Activated T-helper 2 cell treated with anti-CD3 and anti-CD28 coated beads, Interferon-gamma antibody, Interleukin-2, Interleukin-4, amounts not matched to agents 10 μg/mL and 5 μg/mL and 100 μg/mL, durations not matched to agents 14 hours and 24 hours and 36 hours (primary cell): ENCODE measurements at regions not wholly inside any gene's neighbourhood (a gene's known extent, or its start where the extent isn't known, plus 50 kb on each side); places are given as distances from the start of the nearest gene placed in this dataset.

Experiments used
- DNase-seq: peaks from one replicate; pipeline ENCODE4 v3.0.0; 2021; ENCODE audit warnings: low spot score
- H3K27ac Mint-ChIP-seq: one replicate; pipeline ENCODE4 v1.8.0; 2021; ENCODE audit warnings: mixed read lengths
- H3K27me3 Mint-ChIP-seq: one replicate; pipeline ENCODE4 v1.8.0; 2021; ENCODE audit warnings: low read depth, mixed read lengths
- H3K36me3 Mint-ChIP-seq: one replicate; pipeline ENCODE4 v1.8.0; 2021; ENCODE audit warnings: low read depth, mixed read lengths
- H3K4me1 Mint-ChIP-seq: one replicate; pipeline ENCODE4 v1.8.0; 2021; ENCODE audit warnings: low read depth, mixed read lengths
- H3K4me3 Mint-ChIP-seq: one replicate; pipeline ENCODE4 v1.8.0; 2021; ENCODE audit warnings: low read depth, mild to moderate bottlenecking, moderate library complexity, mixed read lengths
- H3K9me3 Mint-ChIP-seq: one replicate; pipeline ENCODE4 v1.8.0; 2021; ENCODE audit warnings: mixed read lengths
- intact Hi-C: fragments of 100-400 bp; cut with micrococcal nuclease; formaldehyde crosslinking; loops from one replicate; pipeline ENCODE4 v1.15.1; 2023

- H3K9me3 Mint-ChIP-seq, result peaks cover 14% of the 10 kb centered on the region
- no peak overlapping the region for H3K4me3 Mint-ChIP-seq
- intact Hi-C loops, result no loop called here
- no peaks in the 10 kb centered on the region for H3K4me1 Mint-ChIP-seq
- no peak for DNase-seq
- H3K27me3 Mint-ChIP-seq, result no peaks in the 10 kb centered on the region
- no peak overlapping the region for H3K27ac Mint-ChIP-seq
- H3K36me3 Mint-ChIP-seq, result no peaks in the 10 kb centered on the region
Measured at GRCh38 chr3:6220447-6220846, 640.5 kb upstream of the GRM7 start.

DNA sequence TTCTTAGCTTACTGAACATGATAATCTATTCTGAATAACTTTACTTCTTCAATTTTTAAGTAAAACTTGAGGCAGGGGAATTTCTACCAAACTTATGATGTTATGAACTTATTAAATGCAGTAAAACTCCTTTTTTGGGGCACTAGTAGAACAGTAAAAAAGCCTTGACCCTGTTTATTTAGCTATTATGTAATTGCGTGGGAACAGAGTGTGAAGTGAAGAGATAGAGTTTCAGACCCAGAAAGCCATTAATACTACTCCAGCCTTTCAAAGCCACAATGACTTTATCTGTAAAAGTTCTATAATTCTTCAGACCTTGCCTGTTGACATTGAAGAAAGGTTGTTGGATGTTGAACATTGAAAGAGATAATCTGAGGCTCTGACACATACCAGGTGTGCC lies 638.8 kb upstream of the GRM7 start:
- intact Hi-C loops, result no loop called here
- Mint-ChIP-seq H3K36me3 (no peaks in the 10 kb centered on the region), H3K4me3 (no peak overlapping the region), H3K27ac (no peak overlapping the region), H3K27me3 (no peaks in the 10 kb centered on the region), H3K9me3 (peaks cover 18% of the 10 kb centered on the region), H3K4me1 (no peaks in the 10 kb centered on the region)
- DNase-seq, result no peak

- no peaks in the 10 kb centered on the region for H3K27me3 Mint-ChIP-seq
- intact Hi-C loops, result no loop called here
- DNase-seq, result no peak
- peaks cover 12% of the 10 kb centered on the region for H3K9me3 Mint-ChIP-seq
- no peak overlapping the region for H3K27ac Mint-ChIP-seq
- no peaks in the 10 kb centered on the region for H3K4me1 Mint-ChIP-seq
- H3K36me3 Mint-ChIP-seq, result no peaks in the 10 kb centered on the region
- H3K4me3 Mint-ChIP-seq, result no peak overlapping the region
Measured at GRCh38 chr3:6223572-6223971, 637.3 kb upstream of the GRM7 start.

DNA sequence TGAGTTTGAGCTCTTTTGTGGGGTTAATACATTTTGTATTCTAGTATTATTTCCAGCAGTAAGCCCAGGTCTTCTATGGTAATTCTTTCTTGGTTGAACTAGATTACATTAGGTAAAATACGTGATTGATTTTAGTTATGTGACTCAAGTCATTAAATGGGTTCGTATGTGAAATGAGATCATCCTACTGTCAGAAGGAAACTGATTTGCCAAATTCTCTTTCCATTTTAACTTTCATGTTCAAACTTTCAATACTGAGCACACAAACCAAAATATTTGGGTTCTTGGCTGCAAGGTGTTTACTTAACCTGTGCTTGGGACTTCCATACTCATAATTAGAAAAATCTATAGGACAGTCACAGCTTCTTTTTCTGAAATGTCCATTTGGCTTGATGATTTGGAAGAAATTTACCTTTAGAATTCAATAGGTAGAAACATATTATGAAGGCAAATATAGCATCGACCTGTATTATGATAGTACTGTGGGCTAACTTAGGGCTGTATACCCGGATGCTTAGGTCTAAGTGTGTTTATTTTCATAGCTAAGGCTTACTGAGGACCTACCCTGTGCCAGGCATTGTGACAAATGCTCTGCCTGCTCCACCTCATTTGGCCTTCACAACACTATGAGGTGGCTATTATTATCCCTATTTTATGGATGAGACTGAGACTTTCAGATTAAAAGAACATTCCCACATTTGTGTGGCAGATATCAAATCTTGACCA lies 631.8 kb upstream of the GRM7 start:
- no peaks in the 10 kb centered on the region for H3K4me1 Mint-ChIP-seq
- H3K27me3 Mint-ChIP-seq, result no peaks in the 10 kb centered on the region
- H3K27ac Mint-ChIP-seq, result no peak overlapping the region
- intact Hi-C loops, result no loop called here
- H3K4me3 Mint-ChIP-seq, result no peak overlapping the region
- DNase-seq, result no peak
- peaks cover 24% of the 10 kb centered on the region for H3K9me3 Mint-ChIP-seq
- no peaks in the 10 kb centered on the region for H3K36me3 Mint-ChIP-seq

- H3K4me3 Mint-ChIP-seq, result no peak overlapping the region
- DNase-seq, result no peak
- intact Hi-C loops, result no loop called here
- no peaks in the 10 kb centered on the region for H3K36me3 Mint-ChIP-seq
- no peaks in the 10 kb centered on the region for H3K27me3 Mint-ChIP-seq
- no peak overlapping the region for H3K27ac Mint-ChIP-seq
- H3K9me3 Mint-ChIP-seq, result peaks cover 24% of the 10 kb centered on the region
- no peaks in the 10 kb centered on the region for H3K4me1 Mint-ChIP-seq
Measured at GRCh38 chr3:6229778-6230410, 631.0 kb upstream of the GRM7 start.

GRCh38 chr3:6242104-6242503 lies 618.8 kb upstream of the GRM7 start:
- H3K36me3 Mint-ChIP-seq, result no peaks in the 10 kb centered on the region
- H3K27me3 Mint-ChIP-seq, result no peaks in the 10 kb centered on the region
- H3K4me3 Mint-ChIP-seq, result no peak overlapping the region
- no peaks in the 10 kb centered on the region for H3K4me1 Mint-ChIP-seq
- H3K27ac Mint-ChIP-seq, result no peak overlapping the region
- DNase-seq, result no peak
- intact Hi-C loops, result no loop called here
- peaks cover 11% of the 10 kb centered on the region for H3K9me3 Mint-ChIP-seq

- intact Hi-C loops, result no loop called here
- H3K9me3 Mint-ChIP-seq, result peaks cover 15% of the 10 kb centered on the region
- no peaks in the 10 kb centered on the region for H3K27me3 Mint-ChIP-seq
- no peak for DNase-seq
- no peaks in the 10 kb centered on the region for H3K36me3 Mint-ChIP-seq
- no peak overlapping the region for H3K27ac Mint-ChIP-seq
- no peak overlapping the region for H3K4me3 Mint-ChIP-seq
- no peaks in the 10 kb centered on the region for H3K4me1 Mint-ChIP-seq
Measured at GRCh38 chr3:6248528-6248927, 612.4 kb upstream of the GRM7 start.

DNA sequence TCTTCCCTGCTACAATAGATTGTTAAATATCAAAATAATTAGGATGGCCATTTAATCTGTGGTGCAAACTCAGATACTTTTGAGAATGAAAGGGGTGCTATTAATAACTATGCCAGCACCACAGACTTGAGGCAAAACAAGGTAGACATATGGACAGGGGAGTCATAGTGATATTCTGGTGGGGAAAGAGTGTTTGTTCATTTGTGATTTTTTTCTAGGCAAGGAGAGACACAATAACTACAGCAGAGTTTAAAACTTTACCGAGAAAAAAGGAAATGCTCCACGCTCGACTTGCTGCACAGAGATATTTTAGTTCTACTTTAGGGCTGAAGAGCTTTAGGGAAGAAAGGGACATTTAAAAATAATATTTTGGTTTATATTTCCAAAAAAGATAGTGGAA lies 611.2 kb upstream of the GRM7 start:
- Mint-ChIP-seq H3K27ac (no peak overlapping the region), H3K4me3 (no peak overlapping the region), H3K36me3 (no peaks in the 10 kb centered on the region), H3K4me1 (no peaks in the 10 kb centered on the region), H3K9me3 (peaks cover 24% of the 10 kb centered on the region), H3K27me3 (no peaks in the 10 kb centered on the region)
- no peak for DNase-seq
- intact Hi-C loops, result no loop called here

DNA sequence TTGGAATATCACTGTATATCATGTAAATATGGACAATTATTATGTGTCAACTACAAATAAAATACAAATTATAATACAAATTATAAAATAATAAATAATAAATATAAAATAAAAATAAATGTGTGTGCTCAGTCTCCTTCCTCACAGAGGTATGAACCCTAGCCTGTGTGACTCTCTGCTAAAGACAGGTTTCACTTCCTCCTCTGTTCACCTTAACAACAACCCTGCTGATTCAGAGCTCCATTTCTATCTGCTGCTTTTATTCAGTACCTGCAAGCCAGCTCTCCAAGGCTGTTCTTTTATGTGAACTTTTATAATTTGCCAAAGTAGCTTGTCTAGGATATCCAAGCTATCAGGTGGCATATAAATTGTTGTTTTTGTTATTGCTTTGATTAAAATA lies 610.7 kb upstream of the GRM7 start:
- no peak for DNase-seq
- intact Hi-C loops, result no loop called here
- Mint-ChIP-seq H3K27me3 (no peaks in the 10 kb centered on the region), H3K36me3 (no peaks in the 10 kb centered on the region), H3K4me1 (no peaks in the 10 kb centered on the region), H3K27ac (no peak overlapping the region), H3K9me3 (peaks cover 27% of the 10 kb centered on the region), H3K4me3 (no peak overlapping the region)

DNA sequence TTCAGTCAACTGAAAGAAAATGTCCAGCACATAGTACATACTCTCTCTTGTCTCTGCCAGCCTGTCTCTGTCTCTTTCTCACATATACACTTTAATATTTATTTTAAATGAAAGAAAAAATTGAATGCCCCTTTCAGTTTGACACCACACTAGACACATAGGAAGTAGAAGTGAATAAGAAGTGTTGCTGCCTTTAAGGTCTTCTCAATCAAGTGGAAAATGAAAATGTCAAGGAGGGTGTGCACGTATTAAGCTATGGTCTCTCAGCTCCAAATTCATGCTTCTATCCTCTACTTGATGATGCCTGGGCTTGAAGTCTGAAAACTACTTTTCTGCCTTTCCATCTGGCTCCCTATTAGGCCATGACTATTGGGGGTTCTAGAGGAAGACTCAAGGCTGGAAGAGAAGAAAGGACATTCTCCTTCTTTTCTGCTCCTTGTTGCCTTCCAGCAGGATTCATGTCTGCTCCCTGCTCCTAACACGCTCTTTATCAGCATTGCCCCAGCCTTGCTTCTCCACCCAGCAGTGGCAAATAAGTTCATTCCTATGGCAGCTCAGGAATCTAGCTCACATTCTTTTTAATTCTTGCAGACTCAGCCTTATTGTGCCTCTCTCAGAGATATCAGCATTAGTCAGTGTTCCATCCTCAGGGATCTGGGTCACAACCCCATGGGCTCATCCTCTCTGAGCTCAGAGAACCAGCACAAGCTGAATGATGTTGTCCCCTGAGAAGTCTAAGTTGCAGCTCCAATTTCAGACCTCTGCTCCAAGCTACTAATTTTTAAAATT lies 609.1 kb upstream of the GRM7 start:
- H3K9me3 Mint-ChIP-seq, result peaks cover 26% of the 10 kb centered on the region
- no peak overlapping the region for H3K4me3 Mint-ChIP-seq
- no peaks in the 10 kb centered on the region for H3K36me3 Mint-ChIP-seq
- intact Hi-C loops, result no loop called here
- no peaks in the 10 kb centered on the region for H3K4me1 Mint-ChIP-seq
- no peak overlapping the region for H3K27ac Mint-ChIP-seq
- no peak for DNase-seq
- no peaks in the 10 kb centered on the region for H3K27me3 Mint-ChIP-seq

DNA sequence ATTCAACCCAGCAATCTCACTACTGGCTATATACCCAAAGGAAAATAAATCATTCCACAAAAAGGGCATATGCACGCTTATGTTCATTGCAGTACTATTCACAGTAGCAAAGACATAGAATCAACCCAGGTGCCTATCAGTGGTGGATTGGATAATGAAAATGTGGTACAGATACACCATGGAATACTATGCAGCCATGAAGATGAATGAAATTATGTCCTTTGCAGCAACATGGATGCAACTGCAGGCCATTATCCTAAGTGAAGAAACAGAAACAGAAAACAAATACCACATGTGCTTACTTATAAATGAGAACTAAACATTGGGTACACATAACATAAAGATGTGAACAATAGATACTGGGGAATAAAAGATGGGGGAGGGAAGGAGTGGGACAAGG lies 606.4 kb upstream of the GRM7 start:
- Mint-ChIP-seq H3K27ac (no peak overlapping the region), H3K27me3 (no peaks in the 10 kb centered on the region), H3K4me3 (no peak overlapping the region), H3K36me3 (no peaks in the 10 kb centered on the region), H3K4me1 (no peaks in the 10 kb centered on the region), H3K9me3 (peaks cover 27% of the 10 kb centered on the region)
- intact Hi-C loops, result no loop called here
- no peak for DNase-seq

GRCh38 chr3:6255229-6255628 lies 605.7 kb upstream of the GRM7 start:
- intact Hi-C loops, result no loop called here
- Mint-ChIP-seq H3K27me3 (no peaks in the 10 kb centered on the region), H3K9me3 (peaks cover 22% of the 10 kb centered on the region), H3K36me3 (no peaks in the 10 kb centered on the region), H3K4me1 (no peaks in the 10 kb centered on the region), H3K4me3 (no peak overlapping the region), H3K27ac (no peak overlapping the region)
- no peak for DNase-seq

DNA sequence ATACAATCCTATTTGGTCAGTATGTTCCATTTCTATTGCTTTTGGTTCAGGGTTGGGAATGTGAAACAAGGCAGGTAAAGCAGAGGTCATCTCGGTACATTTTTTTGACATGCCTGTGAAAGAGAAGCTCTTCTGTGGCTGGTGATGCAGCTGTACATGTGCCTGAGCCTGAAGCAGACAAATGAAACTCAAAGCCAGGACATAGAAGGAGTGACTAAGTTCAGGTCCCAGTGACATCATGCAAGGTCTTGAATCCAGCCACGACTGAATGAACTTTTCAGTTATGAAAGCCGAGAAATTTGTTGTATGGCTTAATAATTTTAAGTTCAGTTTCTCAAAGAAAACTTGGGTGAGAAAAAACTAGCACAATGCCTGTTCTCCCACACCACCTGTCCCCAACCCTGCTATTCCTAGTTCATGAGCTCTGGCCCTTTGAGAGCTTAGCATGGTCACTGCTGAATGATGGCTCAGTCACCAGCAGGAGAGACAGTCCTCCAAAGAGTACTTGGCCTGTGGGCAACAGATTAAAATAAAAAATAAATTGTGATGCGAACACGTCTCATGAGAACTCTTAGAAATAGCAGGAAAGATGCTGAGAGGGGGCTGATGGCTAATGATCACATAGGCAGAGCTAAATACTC lies 600.2 kb upstream of the GRM7 start:
- DNase-seq, result no peak
- no peak overlapping the region for H3K27ac Mint-ChIP-seq
- peaks cover 11% of the 10 kb centered on the region for H3K9me3 Mint-ChIP-seq
- H3K4me3 Mint-ChIP-seq, result no peak overlapping the region
- intact Hi-C loops, result no loop called here
- H3K4me1 Mint-ChIP-seq, result no peaks in the 10 kb centered on the region
- no peaks in the 10 kb centered on the region for H3K27me3 Mint-ChIP-seq
- no peaks in the 10 kb centered on the region for H3K36me3 Mint-ChIP-seq
